ENCODE measurements at regions not wholly inside any gene's neighbourhood (a gene's known extent, or its start where the extent isn't known, plus 50 kb on each side); places are given as distances from the start of the nearest gene placed in this dataset.

- H4K5ac ChIP-seq (ENCODE audit: insufficient read length, low read depth, low read length), result no peak overlapping the region
- no peak overlapping the region for H2BK5ac ChIP-seq (ENCODE audit: insufficient read length, low read length)
- no peak overlapping the region for H3K14ac ChIP-seq (ENCODE audit: insufficient read depth, low read length)
- no peak overlapping the region for H3K9ac ChIP-seq (ENCODE audit: extremely low read depth, insufficient read length, low read length)
- H3K27ac ChIP-seq (ENCODE audit: insufficient read length, low read depth, low read length), result no peak overlapping the region
- H3K56ac ChIP-seq (ENCODE audit: insufficient read length, low read depth, low read length), result no peak overlapping the region
- Mint-ChIP-seq H3K9me3 (peaks cover 0 to 3% of the 10 kb centered on the region in 2 experiments; a peak in 2 of 5 replicates), H3K36me3 (ENCODE audit: insufficient read depth in 1 of 3, low read depth in 3 of 3) (no peaks in the 10 kb centered on the region), H3K4me3 (no peak overlapping the region), H3K27me3 (ENCODE audit: low read depth) (no peaks in the 10 kb centered on the region), H3K27ac (no peak overlapping the region), H3K4me1 (peaks cover 10 to 11% of the 10 kb centered on the region in 2 experiments)
- H3T11ph ChIP-seq (ENCODE audit: low read length), result no peak overlapping the region
- DNase-seq, result no peak
- H2BK20ac ChIP-seq (ENCODE audit: low read depth, low read length, poor library complexity, severe bottlenecking), result no peak overlapping the region
- no CpG with 5 or more reads among the region's 1 CpG for WGBS (ENCODE audit: extremely low coverage, insufficient read length, low lambda C conversion rate)
- H3K18ac ChIP-seq (ENCODE audit: insufficient read length, low read depth, low read length), result no peak overlapping the region
- no peaks in the 10 kb centered on the region for H3K9me3 ChIP-seq (ENCODE audit: control insufficient read depth, low read depth, low read length)
- H3K27me3 ChIP-seq (ENCODE audit: insufficient read depth, low read length), result no peaks in the 10 kb centered on the region
- H3K23me2 ChIP-seq (ENCODE audit: insufficient read length, low read depth, low read length, poor library complexity, severe bottlenecking), result no peaks in the 10 kb centered on the region
- no peak overlapping the region for H3K4ac ChIP-seq (ENCODE audit: low read depth, low read length)
- no peaks in the 10 kb centered on the region for H3K4me1 ChIP-seq (ENCODE audit: insufficient read depth, low read length)
- H4K91ac ChIP-seq (ENCODE audit: insufficient read length, low read depth, low read length), result no peak overlapping the region
- no peak overlapping the region for H2BK120ac ChIP-seq (ENCODE audit: low read depth, low read length, poor library complexity, severe bottlenecking)
- no peak for TF ChIP-seq CTCF (conservative IDR thresholded peaks at IDR 0.05)
- no peak overlapping the region for H2AK5ac ChIP-seq (ENCODE audit: insufficient read length, low read length)
- H3K79me1 ChIP-seq (ENCODE audit: insufficient read depth, low read depth, low read length, poor library complexity, severe bottlenecking), result no peaks in the 10 kb centered on the region
- H2BK15ac ChIP-seq (ENCODE audit: low read depth, low read length), result no peak overlapping the region
- no peaks in the 10 kb centered on the region for H4K20me1 ChIP-seq (ENCODE audit: control insufficient read depth, insufficient read depth, insufficient read length)
- H4K8ac ChIP-seq (replicated peaks; ENCODE audit: insufficient read length, low read depth, low read length), result no peak overlapping the region
- no peak overlapping the region for H2AFZ ChIP-seq (ENCODE audit: low read length)
- no peak overlapping the region for H3K23ac ChIP-seq (ENCODE audit: insufficient read length, low read depth, low read length)
- H3K79me2 ChIP-seq (ENCODE audit: insufficient read depth, low read length), result no peaks in the 10 kb centered on the region
- no peak overlapping the region for H3K4me2 ChIP-seq (ENCODE audit: insufficient read depth, insufficient read length, low read length)
- H2BK12ac ChIP-seq (ENCODE audit: insufficient read length, low read depth, low read length), result no peak overlapping the region
These were observed 796.1 kb upstream of the ADGRL3 start for GRCh38 chr4:60404027-60404426.

Data from H9 (cell line).